HEK293 (cell line): ENCODE measurements at regions not wholly inside any gene's neighbourhood (a gene's known extent, or its start where the extent isn't known, plus 50 kb on each side); places are given as distances from the start of the nearest gene placed in this dataset.

Experiments used
- CTCF ChIA-PET: fragments of 350-600 bp; formaldehyde crosslinking; extraction: SDS; loops from one replicate; lab custom pipeline; 2021; ENCODE audit warnings: antibody characterized with exemption; lab: Yijun Ruan, JAX
- POLR2A ChIA-PET: fragments of 300-600 bp; formaldehyde crosslinking; extraction: SDS; loops from one replicate; lab custom pipeline; 2020; ENCODE audit warnings: antibody characterized with exemption, inconsistent platforms; lab: Yijun Ruan, JAX
- H3K27ac ChIP-seq: fragments of 200-500 bp; sonication (Bioruptor generic); 2 replicates; pipeline ENCODE4 v1.5.1; 2014; ENCODE audit warnings: low read depth, low read length, control low read depth, inconsistent platforms; ENCODE audit errors: extremely low read depth
- H3K36me3 ChIP-seq, 2 experiments: fragments of 200-500 bp in 1 of 2; sonication (Bioruptor generic) in 1 of 2; 1 replicate in 1 of 2; 2 replicates in 1 of 2; pipeline ENCODE4 v1.5.1; 2014 to 2017; ENCODE audit warnings: inconsistent platforms in 2 of 2, low read length in 2 of 2; ENCODE audit not compliant: control insufficient read depth in 2 of 2, insufficient read depth in 1 of 2
- H3K4me1 ChIP-seq: fragments of 200-500 bp; sonication (Bioruptor generic); 2 replicates; pipeline ENCODE4 v1.5.1; 2014; ENCODE audit warnings: mild to moderate bottlenecking, low read length, inconsistent platforms; ENCODE audit not compliant: control insufficient read depth, insufficient read depth
- H3K4me3 ChIP-seq: 2 replicates; pipeline ENCODE4 v1.5.1; 2011; ENCODE audit warnings: low read depth, mild to moderate bottlenecking, control low read depth, low read length, moderate library complexity
- H3K9me3 ChIP-seq: fragments of 200-500 bp; sonication (Bioruptor generic); 2 replicates; pipeline ENCODE4 v1.5.1; 2014; ENCODE audit warnings: low read depth, low read length, inconsistent platforms; ENCODE audit not compliant: control insufficient read depth, insufficient read depth
- GFI1B ChIP-seq: fragments of 450-650 bp; formaldehyde crosslinking; IDR thresholded peaks from 2 replicates; pipeline ENCODE4 v1.5.1; 2016; ENCODE audit warnings: missing biosample characterization, missing genetic modification characterization
- KLF1 ChIP-seq: fragments of 450-650 bp; formaldehyde crosslinking; IDR thresholded peaks from 2 replicates; pipeline ENCODE4 v1.5.1; 2016; ENCODE audit warnings: missing biosample characterization, missing genetic modification characterization
- KLF16 ChIP-seq: fragments of 450-650 bp; formaldehyde crosslinking; IDR thresholded peaks from 2 replicates; pipeline ENCODE4 v1.5.1; 2017; ENCODE audit warnings: missing biosample characterization, missing genetic modification characterization
- ZBTB1 ChIP-seq: fragments of 450-650 bp; formaldehyde crosslinking; IDR thresholded peaks from 2 replicates; pipeline ENCODE4 v1.5.1; 2016; ENCODE audit warnings: missing biosample characterization, missing genetic modification characterization
- ZNF416 ChIP-seq: fragments of 450-650 bp; formaldehyde crosslinking; IDR thresholded peaks from 2 replicates; pipeline ENCODE4 v1.5.1; 2016; ENCODE audit warnings: missing biosample characterization, missing genetic modification characterization
- ZNF621 ChIP-seq: fragments of 450-650 bp; formaldehyde crosslinking; IDR thresholded peaks from 2 replicates; pipeline ENCODE4 v1.5.1; 2017; ENCODE audit warnings: missing biosample characterization, missing genetic modification characterization
- ZNF623 ChIP-seq: fragments of 450-650 bp; formaldehyde crosslinking; IDR thresholded peaks from 2 replicates; pipeline ENCODE4 v1.5.1; 2016; ENCODE audit warnings: missing biosample characterization, missing genetic modification characterization
- ZNF660 ChIP-seq: fragments of 450-650 bp; IDR thresholded peaks from 2 replicates; pipeline ENCODE4 v1.5.1; 2018; ENCODE audit warnings: missing biosample characterization, mild to moderate bottlenecking, missing genetic modification characterization
- ZNF677 ChIP-seq: fragments of 450-650 bp; IDR thresholded peaks from 2 replicates; pipeline ENCODE4 v1.5.0; 2018; ENCODE audit warnings: missing biosample characterization, mild to moderate bottlenecking, missing genetic modification characterization, moderate library complexity
- TF ChIP-seq, protein P1 (sequence below): fragments of 450-650 bp; formaldehyde crosslinking; IDR thresholded peaks from 2 replicates; pipeline ENCODE4 v1.5.1; 2016; ENCODE audit warnings: missing biosample characterization, missing genetic modification characterization
- TF ChIP-seq, protein P2 (sequence below): fragments of 450-650 bp; IDR thresholded peaks from 2 replicates; pipeline ENCODE4 v1.5.1; 2018; ENCODE audit warnings: missing biosample characterization, missing genetic modification characterization
- TF ChIP-seq, protein P3 (sequence below): fragments of 450-650 bp; formaldehyde crosslinking; IDR thresholded peaks from 2 replicates; pipeline ENCODE4 v1.5.1; 2017; ENCODE audit warnings: missing biosample characterization, mild to moderate bottlenecking, missing genetic modification characterization, moderate library complexity
- TF ChIP-seq, protein P4 (sequence below): fragments of 450-650 bp; formaldehyde crosslinking; IDR thresholded peaks from 2 replicates; pipeline ENCODE4 v1.5.1; 2017; ENCODE audit warnings: missing biosample characterization, missing genetic modification characterization
- TF ChIP-seq, protein P5 (sequence below): fragments of 450-650 bp; formaldehyde crosslinking; IDR thresholded peaks from 2 replicates; pipeline ENCODE4 v1.5.1; 2016; ENCODE audit warnings: missing biosample characterization, missing genetic modification characterization

DNA sequence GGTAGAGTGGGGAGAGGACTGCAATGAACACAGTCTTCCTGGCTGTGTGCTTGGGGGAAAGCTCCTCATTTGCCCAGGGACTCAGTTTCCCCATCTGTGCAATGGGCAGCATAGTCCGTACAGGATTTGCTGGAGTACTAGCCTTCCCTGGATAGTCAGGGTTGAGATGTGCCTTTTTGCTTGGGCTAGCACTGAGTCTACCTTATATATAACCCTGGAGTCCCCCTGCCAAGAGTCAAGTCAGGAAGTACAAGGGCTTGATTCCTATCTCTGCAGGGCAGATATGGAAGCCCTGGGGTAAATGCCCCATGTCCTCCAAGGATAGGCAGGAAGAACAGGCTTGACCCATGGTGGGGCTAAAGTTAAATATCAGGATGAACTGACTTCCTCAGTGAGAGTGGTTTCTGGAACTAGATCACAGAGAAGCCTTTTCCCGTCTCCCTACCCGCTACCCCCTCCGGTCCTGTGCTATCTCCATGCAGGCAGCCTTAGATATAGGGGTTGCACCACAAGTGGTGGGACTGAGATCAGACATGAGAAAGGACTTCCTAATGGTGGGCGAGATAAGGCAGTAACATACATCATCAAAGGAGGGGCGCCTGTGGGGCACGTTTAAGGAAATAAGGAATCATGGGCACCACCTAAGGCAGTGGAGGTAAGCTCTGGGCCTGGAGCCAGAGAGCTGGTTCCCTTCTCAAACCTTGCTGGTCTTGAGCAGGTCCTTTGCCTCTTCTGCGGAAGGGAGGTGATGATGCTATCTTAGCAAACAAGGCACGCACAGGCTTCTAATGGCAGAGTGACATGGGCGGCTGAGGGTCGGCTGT, 157.9 kb downstream of the MRPL14 start:
- H3K4me3 ChIP-seq: no peak overlapping the region
- CTCF ChIA-PET: interaction anchor here (0.8 to 1.8 kb wide), 4 partner anchors 15 to 200 kb away, joined by 3 to 7 read pairs (median 6); partner anchors contain the start of gene VEGFA
- H3K36me3 ChIP-seq: no peaks in the 10 kb centered on the region
- H3K27ac ChIP-seq: no peak overlapping the region
- POLR2A ChIA-PET: no interaction called here
- no peak for TF ChIP-seq ZBTB1 (tag by site-specific recombination)
- no peak for TF ChIP-seq KLF16 (tag by site-specific recombination)
- TF ChIP-seq, protein P1, sequence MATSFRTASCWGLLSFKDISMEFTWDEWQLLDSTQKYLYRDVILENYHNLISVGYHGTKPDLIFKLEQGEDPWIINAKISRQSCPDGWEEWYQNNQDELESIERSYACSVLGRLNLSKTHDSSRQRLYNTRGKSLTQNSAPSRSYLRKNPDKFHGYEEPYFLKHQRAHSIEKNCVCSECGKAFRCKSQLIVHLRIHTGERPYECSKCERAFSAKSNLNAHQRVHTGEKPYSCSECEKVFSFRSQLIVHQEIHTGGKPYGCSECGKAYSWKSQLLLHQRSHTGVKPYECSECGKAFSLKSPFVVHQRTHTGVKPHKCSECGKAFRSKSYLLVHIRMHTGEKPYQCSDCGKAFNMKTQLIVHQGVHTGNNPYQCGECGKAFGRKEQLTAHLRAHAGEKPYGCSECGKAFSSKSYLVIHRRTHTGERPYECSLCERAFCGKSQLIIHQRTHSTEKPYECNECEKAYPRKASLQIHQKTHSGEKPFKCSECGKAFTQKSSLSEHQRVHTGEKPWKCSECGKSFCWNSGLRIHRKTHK (tag by site-specific recombination): no peak
- TF ChIP-seq ZNF677 (tag by site-specific recombination): no peak
- TF ChIP-seq, protein P2, sequence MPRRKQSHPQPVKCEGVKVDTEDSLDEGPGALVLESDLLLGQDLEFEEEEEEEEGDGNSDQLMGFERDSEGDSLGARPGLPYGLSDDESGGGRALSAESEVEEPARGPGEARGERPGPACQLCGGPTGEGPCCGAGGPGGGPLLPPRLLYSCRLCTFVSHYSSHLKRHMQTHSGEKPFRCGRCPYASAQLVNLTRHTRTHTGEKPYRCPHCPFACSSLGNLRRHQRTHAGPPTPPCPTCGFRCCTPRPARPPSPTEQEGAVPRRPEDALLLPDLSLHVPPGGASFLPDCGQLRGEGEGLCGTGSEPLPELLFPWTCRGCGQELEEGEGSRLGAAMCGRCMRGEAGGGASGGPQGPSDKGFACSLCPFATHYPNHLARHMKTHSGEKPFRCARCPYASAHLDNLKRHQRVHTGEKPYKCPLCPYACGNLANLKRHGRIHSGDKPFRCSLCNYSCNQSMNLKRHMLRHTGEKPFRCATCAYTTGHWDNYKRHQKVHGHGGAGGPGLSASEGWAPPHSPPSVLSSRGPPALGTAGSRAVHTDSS: no peak
- TF ChIP-seq, protein P3, sequence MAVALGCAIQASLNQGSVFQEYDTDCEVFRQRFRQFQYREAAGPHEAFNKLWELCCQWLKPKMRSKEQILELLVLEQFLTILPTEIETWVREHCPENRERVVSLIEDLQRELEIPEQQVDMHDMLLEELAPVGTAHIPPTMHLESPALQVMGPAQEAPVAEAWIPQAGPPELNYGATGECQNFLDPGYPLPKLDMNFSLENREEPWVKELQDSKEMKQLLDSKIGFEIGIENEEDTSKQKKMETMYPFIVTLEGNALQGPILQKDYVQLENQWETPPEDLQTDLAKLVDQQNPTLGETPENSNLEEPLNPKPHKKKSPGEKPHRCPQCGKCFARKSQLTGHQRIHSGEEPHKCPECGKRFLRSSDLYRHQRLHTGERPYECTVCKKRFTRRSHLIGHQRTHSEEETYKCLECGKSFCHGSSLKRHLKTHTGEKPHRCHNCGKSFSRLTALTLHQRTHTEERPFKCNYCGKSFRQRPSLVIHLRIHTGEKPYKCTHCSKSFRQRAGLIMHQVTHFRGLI (tag by site-specific recombination): no peak
- no peaks in the 10 kb centered on the region for H3K4me1 ChIP-seq
- H3K9me3 ChIP-seq: no peaks in the 10 kb centered on the region

DNA sequence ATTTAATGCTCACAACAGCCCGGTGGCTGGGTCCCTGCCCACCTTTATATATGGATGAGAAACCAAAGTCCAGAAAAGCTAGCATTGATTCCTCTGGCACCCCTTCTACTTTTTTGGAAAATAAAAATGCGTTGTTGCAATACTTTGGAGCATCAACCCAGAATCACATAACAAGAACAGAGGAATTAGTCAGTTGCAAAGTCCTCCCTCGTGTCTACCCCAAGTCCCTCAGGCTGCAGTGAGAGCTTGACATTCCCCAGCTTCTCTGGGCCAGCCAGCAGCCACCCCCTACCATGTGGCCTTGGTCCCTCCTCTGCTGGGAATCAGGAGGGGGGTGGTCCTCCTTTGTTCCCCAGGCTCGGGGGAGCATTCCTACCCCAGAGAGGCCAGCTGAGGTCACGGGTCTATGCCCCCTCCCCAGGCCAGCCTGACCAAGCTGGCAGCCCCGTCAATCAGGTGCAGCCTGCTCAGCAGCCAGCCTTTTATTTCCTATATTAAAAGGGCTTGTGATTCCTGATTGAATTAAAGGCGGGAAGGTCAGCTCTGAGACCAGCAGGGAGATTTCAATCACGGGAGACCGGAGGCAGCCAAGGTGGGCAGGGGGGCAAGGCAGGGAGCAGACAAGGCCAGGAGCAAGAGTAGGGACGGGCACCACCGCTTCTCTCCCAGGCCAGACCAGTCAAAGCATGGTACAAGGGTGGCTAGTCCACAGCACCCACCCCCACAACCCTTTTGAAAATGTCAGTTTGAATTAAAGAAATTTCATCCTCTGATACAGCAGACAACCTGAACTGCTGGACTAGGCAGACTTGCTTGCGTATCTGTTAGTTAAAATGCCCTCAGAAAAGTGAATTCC, 158.9 kb downstream of the MRPL14 start:
- Histone ChIP-seq H3K9me3 (no peaks in the 10 kb centered on the region), H3K36me3 (no peaks in the 10 kb centered on the region), H3K4me1 (no peaks in the 10 kb centered on the region), H3K4me3 (no peak overlapping the region), H3K27ac (no peak overlapping the region)
- ChIA-PET CTCF (interaction anchor here (0.8 to 1.8 kb wide), 3 partner anchors 14 to 199 kb away, joined by 3 to 7 read pairs (median 4); no protein-coding TSS in a partner anchor), POLR2A (no interaction called here)
- TF ChIP-seq, protein P4, sequence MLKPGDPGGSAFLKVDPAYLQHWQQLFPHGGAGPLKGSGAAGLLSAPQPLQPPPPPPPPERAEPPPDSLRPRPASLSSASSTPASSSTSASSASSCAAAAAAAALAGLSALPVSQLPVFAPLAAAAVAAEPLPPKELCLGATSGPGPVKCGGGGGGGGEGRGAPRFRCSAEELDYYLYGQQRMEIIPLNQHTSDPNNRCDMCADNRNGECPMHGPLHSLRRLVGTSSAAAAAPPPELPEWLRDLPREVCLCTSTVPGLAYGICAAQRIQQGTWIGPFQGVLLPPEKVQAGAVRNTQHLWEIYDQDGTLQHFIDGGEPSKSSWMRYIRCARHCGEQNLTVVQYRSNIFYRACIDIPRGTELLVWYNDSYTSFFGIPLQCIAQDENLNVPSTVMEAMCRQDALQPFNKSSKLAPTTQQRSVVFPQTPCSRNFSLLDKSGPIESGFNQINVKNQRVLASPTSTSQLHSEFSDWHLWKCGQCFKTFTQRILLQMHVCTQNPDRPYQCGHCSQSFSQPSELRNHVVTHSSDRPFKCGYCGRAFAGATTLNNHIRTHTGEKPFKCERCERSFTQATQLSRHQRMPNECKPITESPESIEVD (tag by site-specific recombination): no peak
- no peak for TF ChIP-seq KLF1
- TF ChIP-seq ZNF660 (tag by site-specific recombination): no peak
- no peak for TF ChIP-seq ZNF623 (tag by site-specific recombination)
- no peak for TF ChIP-seq ZNF677 (tag by site-specific recombination)

DNA sequence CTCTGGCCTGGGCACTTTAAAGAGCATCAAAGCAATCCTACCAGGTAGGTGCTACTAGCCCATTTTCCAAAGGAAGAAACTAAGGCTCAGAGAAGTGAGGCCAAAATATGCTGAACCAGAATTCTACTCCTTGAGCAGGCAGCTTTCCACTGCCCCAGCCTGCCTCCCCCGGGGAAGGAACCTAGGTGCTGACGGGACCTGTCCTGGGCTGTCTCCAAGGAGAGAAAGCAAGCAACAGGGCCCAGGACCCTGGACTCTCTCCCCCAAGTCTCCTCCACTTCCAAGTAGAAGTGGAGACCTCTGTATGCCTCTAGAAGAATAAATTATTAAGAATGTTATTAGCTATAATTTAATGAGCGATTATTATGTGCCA, 159.5 kb downstream of the MRPL14 start:
- Histone ChIP-seq H3K9me3 (no peaks in the 10 kb centered on the region), H3K4me3 (no peak overlapping the region), H3K27ac (no peak overlapping the region)
- CTCF ChIA-PET: interaction anchor here (0.6 to 1.8 kb wide), 3 partner anchors 111 to 215 kb away, joined by 3 to 7 read pairs (median 5); no protein-coding TSS in a partner anchor
- TF ChIP-seq ZNF416 (tag by site-specific recombination): no peak
- no peak for TF ChIP-seq ZNF621 (tag by site-specific recombination)
- no peak for TF ChIP-seq GFI1B (tag by site-specific recombination)
- TF ChIP-seq, protein P5, sequence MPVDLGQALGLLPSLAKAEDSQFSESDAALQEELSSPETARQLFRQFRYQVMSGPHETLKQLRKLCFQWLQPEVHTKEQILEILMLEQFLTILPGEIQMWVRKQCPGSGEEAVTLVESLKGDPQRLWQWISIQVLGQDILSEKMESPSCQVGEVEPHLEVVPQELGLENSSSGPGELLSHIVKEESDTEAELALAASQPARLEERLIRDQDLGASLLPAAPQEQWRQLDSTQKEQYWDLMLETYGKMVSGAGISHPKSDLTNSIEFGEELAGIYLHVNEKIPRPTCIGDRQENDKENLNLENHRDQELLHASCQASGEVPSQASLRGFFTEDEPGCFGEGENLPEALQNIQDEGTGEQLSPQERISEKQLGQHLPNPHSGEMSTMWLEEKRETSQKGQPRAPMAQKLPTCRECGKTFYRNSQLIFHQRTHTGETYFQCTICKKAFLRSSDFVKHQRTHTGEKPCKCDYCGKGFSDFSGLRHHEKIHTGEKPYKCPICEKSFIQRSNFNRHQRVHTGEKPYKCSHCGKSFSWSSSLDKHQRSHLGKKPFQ: no peak
- TF ChIP-seq, all 188 proteins: peak for 0
- POLR2A ChIA-PET: interaction anchor here (0.7 kb wide), 1 partner anchor 197 kb away, joined by 3 read pairs; the partner anchor contains the start of gene VEGFA
- Histone ChIP-seq H3K36me3 (no peaks in the 10 kb centered on the region), H3K4me1 (no peaks in the 10 kb centered on the region)
